CD4-positive, alpha-beta T cell treated with Interleukin-10 for 1 hour (primary cell): ENCODE measurements at regions not wholly inside any gene's neighbourhood (a gene's known extent, or its start where the extent isn't known, plus 50 kb on each side); places are given as distances from the start of the nearest gene placed in this dataset.
"Not testable (repeated sequence)": the region's sequence is repeated elsewhere in the genome, so short reads cannot be mapped to it uniquely, and the experiment has no call there.

Experiments
- DNase-seq: peaks from one replicate; pipeline ENCODE4 v3.0.0-alpha.2; 2020

GRCh38 chr3:147471741-147472140 lies 62.6 kb downstream of the ZIC1 start:
- DNase-seq, result no peak

- DNase-seq, result no peak
These were observed 63.7 kb downstream of the ZIC1 start for GRCh38 chr3:147472846-147473245.

GRCh38 chr3:147483145-147483544 lies 74.0 kb downstream of the ZIC1 start:
- no peak for DNase-seq

GRCh38 chr3:147483578-147483977 lies 74.4 kb downstream of the ZIC1 start:
- no peak for DNase-seq

- DNase-seq, result no peak
These were observed 83.9 kb downstream of the ZIC1 start for GRCh38 chr3:147493065-147493464.

- no peak for DNase-seq
These were observed 84.5 kb downstream of the ZIC1 start for GRCh38 chr3:147493666-147494065.

GRCh38 chr3:147497286-147497685 lies 88.1 kb downstream of the ZIC1 start:
- DNase-seq, result no peak

- no peak for DNase-seq
These were observed 98.6 kb downstream of the ZIC1 start for GRCh38 chr3:147507638-147508286.

- DNase-seq, result no peak
These were observed 100.3 kb downstream of the ZIC1 start for GRCh38 chr3:147509448-147509847.

GRCh38 chr3:147513785-147514184 lies 104.6 kb downstream of the ZIC1 start:
- no peak for DNase-seq

- DNase-seq, result no peak
These were observed 105.4 kb downstream of the ZIC1 start for GRCh38 chr3:147514366-147515160.

GRCh38 chr3:147518465-147518864 lies 109.3 kb downstream of the ZIC1 start:
- DNase-seq, result no peak

- no peak for DNase-seq
These were observed 112.5 kb downstream of the ZIC1 start for GRCh38 chr3:147521646-147522045.

- DNase-seq, result not testable (repeated sequence)
These were observed 113.6 kb downstream of the ZIC1 start for GRCh38 chr3:147522780-147523179.

GRCh38 chr3:147529551-147529950 lies 120.4 kb downstream of the ZIC1 start:
- no peak for DNase-seq

GRCh38 chr3:147538034-147538433 lies 128.9 kb downstream of the ZIC1 start:
- no peak for DNase-seq

GRCh38 chr3:147540921-147541320 lies 131.8 kb downstream of the ZIC1 start:
- no peak for DNase-seq

GRCh38 chr3:147544290-147544689 lies 135.1 kb downstream of the ZIC1 start:
- DNase-seq, result no peak

GRCh38 chr3:147551491-147551890 lies 142.3 kb downstream of the ZIC1 start:
- DNase-seq, result no peak

GRCh38 chr3:147554332-147554731 lies 145.2 kb downstream of the ZIC1 start:
- DNase-seq, result no peak

GRCh38 chr3:147572970-147573340 lies 163.8 kb downstream of the ZIC1 start:
- no peak for DNase-seq

- no peak for DNase-seq
These were observed 165.5 kb downstream of the ZIC1 start for GRCh38 chr3:147574621-147575020.

- no peak for DNase-seq
These were observed 166.2 kb downstream of the ZIC1 start for GRCh38 chr3:147575391-147575790.

GRCh38 chr3:147582642-147583041 lies 173.5 kb downstream of the ZIC1 start:
- no peak for DNase-seq

- no peak for DNase-seq
These were observed 179.9 kb downstream of the ZIC1 start for GRCh38 chr3:147589016-147589415.
